Liver (tissue), 8 donors: ENCODE measurements at regions not wholly inside any gene's neighbourhood (a gene's known extent, or its start where the extent isn't known, plus 50 kb on each side); places are given as distances from the start of the nearest gene placed in this dataset.

Source experiments
- DNase-seq: peaks from one replicate; pipeline ENCODE4 v3.0.0-alpha.2; 2017; ENCODE audit warnings: low spot score
- H3K27ac ChIP-seq, 2 donors: one replicate each; pipeline ENCODE4 v1.7.0; 2013; ENCODE audit warnings: inconsistent platforms in 2 of 2, low read length in 2 of 2, control low read depth in 1 of 2, low read depth in 1 of 2, mild to moderate bottlenecking in 1 of 2
- H3K27me3 ChIP-seq, 4 donors: one replicate each; pipeline versions ENCODE4 v1.6.1 to v1.7.0; 2013; ENCODE audit warnings: low read length in 3 of 4, inconsistent platforms in 1 of 4, mild to moderate bottlenecking in 1 of 4, moderate library complexity in 1 of 4; ENCODE audit not compliant: control insufficient read depth in 4 of 4, insufficient read depth in 4 of 4
- H3K36me3 ChIP-seq, 4 donors: one replicate each; pipeline versions ENCODE4 v1.6.1 to v1.7.0; 2013; ENCODE audit warnings: low read length in 3 of 4, mild to moderate bottlenecking in 3 of 4, low read depth in 1 of 4, moderate library complexity in 1 of 4; ENCODE audit not compliant: control insufficient read depth in 4 of 4, insufficient read depth in 3 of 4
- H3K4me1 ChIP-seq, 4 donors: one replicate each; pipeline versions ENCODE4 v1.6.1 to v1.7.0; 2013; ENCODE audit warnings: low read length in 3 of 4, mild to moderate bottlenecking in 3 of 4, moderate library complexity in 1 of 4; ENCODE audit not compliant: control insufficient read depth in 4 of 4, insufficient read depth in 4 of 4
- H3K4me3 ChIP-seq, 3 donors: one replicate each; pipeline versions ENCODE4 v1.6.1 to v1.7.0; 2013; ENCODE audit warnings: low read length in 3 of 3, control low read depth in 1 of 3, low read depth in 1 of 3, mild to moderate bottlenecking in 1 of 3
- H3K9ac ChIP-seq, 2 donors: one replicate each; pipeline ENCODE4 v1.7.0; 2013; ENCODE audit warnings: low read length in 2 of 2, mild to moderate bottlenecking in 2 of 2, moderate library complexity in 2 of 2, control low read depth in 1 of 2, low read depth in 1 of 2
- H3K9me3 ChIP-seq, 4 donors: one replicate each; pipeline versions ENCODE4 v1.6.1 to v1.7.0; 2013; ENCODE audit warnings: low read length in 3 of 4; ENCODE audit not compliant: control insufficient read depth in 4 of 4
- EGR1 ChIP-seq, 2 donors: IDR thresholded peaks; 2 replicates each; pipeline ENCODE4 v1.6.1; 2016 to 2018; ENCODE audit warnings: antibody characterized with exemption in 2 of 2, low read depth in 2 of 2
- FOXA1 ChIP-seq: IDR thresholded peaks from 2 replicates; pipeline ENCODE4 v1.6.1; 2016; ENCODE audit warnings: antibody characterized with exemption
- HNF4A ChIP-seq, 2 donors: conservative IDR thresholded peaks; 2 replicates each; pipeline ENCODE4 v1.6.1; 2016; ENCODE audit warnings: antibody characterized with exemption in 2 of 2, mild to moderate bottlenecking in 2 of 2
- HNF4G ChIP-seq: IDR thresholded peaks from 2 replicates; pipeline ENCODE4 v1.6.1; 2016; ENCODE audit warnings: antibody characterized with exemption
- NR2F2 ChIP-seq: IDR thresholded peaks from 2 replicates; pipeline ENCODE4 v1.6.1; 2016; ENCODE audit warnings: antibody characterized with exemption
- RAD21 ChIP-seq, 2 donors: IDR thresholded peaks; 2 replicates each; pipeline ENCODE4 v1.6.1; 2016; ENCODE audit warnings: antibody characterized with exemption in 2 of 2, mild to moderate bottlenecking in 2 of 2
- RXRA ChIP-seq, 2 donors: IDR thresholded peaks; 2 replicates each; pipeline ENCODE4 v1.6.1; 2017 to 2018; ENCODE audit warnings: antibody characterized with exemption in 2 of 2, mild to moderate bottlenecking in 1 of 2
- SP1 ChIP-seq: IDR thresholded peaks from 2 replicates; pipeline ENCODE4 v1.6.1; 2018; ENCODE audit warnings: antibody characterized with exemption, mild to moderate bottlenecking
- TAF1 ChIP-seq: conservative IDR thresholded peaks from 2 replicates; pipeline ENCODE4 v1.6.1; 2016; ENCODE audit warnings: antibody characterized with exemption, mild to moderate bottlenecking
- YY1 ChIP-seq: IDR thresholded peaks from 2 replicates; pipeline ENCODE4 v1.6.1; 2016; ENCODE audit warnings: antibody characterized with exemption, mild to moderate bottlenecking
- WGBS: extraction: QIAGEN DNeasy Blood & Tissue Kit; methylation state at CpG from one replicate; pipeline ENCODE4 v1.1.7; 2013; 5-methylcytosine and 5-hydroxymethylcytosine counted together
- TF ChIP-seq, protein P1 (sequence below): IDR thresholded peaks from 2 replicates; pipeline ENCODE4 v1.6.1; 2016; ENCODE audit warnings: antibody characterized with exemption
- TF ChIP-seq, protein P2 (sequence below): IDR thresholded peaks from 2 replicates; pipeline ENCODE4 v1.6.1; 2016; ENCODE audit warnings: antibody characterized with exemption
- TF ChIP-seq, protein P3 (sequence below): fragments of 150-350 bp; IDR thresholded peaks from 2 replicates; pipeline ENCODE4 v1.5.1; 2017; ENCODE audit warnings: improper control_type of control experiment, low read depth, low read length; ENCODE audit not compliant: missing input control
- TF ChIP-seq, protein P4 (sequence below): IDR thresholded peaks from 2 replicates; pipeline ENCODE4 v1.6.1; 2016; ENCODE audit warnings: antibody characterized with exemption, mild to moderate bottlenecking
- TF ChIP-seq, protein P5 (sequence below): IDR thresholded peaks from 2 replicates; pipeline ENCODE4 v1.6.1; 2016; ENCODE audit warnings: antibody characterized with exemption
- donor health status: healthy.
- donor health status: healthy.
- donor health status: healthy.
- donor health status: healthy.
- donor health status: healthy.

DNA sequence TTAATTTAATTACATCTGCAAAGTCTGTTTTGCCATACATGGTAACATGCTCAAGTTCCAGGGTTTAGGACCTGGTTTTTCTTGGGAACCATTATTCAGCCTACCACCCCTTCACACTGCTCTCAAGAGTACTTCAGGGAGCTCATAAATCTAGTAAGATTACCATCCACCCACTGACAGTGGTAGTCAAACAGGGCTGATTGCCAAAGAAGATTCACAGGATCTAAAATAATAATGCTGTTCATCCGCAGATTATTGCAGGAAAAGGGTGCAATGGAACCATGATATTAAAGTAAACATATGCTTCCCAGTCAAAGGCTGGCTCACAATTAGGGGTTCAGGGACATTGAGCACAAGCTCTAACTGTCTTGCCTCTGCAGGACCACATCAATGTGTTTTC lies 148.0 kb upstream of the CYRIA start:
- no peak for TF ChIP-seq RXRA (IDR thresholded peaks at IDR 0.05)
- TF ChIP-seq SP1, result no peak
- no peak for TF ChIP-seq YY1
- TF ChIP-seq, protein P1, sequence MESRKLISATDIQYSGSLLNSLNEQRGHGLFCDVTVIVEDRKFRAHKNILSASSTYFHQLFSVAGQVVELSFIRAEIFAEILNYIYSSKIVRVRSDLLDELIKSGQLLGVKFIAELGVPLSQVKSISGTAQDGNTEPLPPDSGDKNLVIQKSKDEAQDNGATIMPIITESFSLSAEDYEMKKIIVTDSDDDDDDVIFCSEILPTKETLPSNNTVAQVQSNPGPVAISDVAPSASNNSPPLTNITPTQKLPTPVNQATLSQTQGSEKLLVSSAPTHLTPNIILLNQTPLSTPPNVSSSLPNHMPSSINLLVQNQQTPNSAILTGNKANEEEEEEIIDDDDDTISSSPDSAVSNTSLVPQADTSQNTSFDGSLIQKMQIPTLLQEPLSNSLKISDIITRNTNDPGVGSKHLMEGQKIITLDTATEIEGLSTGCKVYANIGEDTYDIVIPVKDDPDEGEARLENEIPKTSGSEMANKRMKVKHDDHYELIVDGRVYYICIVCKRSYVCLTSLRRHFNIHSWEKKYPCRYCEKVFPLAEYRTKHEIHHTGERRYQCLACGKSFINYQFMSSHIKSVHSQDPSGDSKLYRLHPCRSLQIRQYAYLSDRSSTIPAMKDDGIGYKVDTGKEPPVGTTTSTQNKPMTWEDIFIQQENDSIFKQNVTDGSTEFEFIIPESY, result no peak
- TF ChIP-seq FOXA1, result no peak
- TF ChIP-seq EGR1 (IDR thresholded peaks at IDR 0.05; ENCODE audit: low read depth in 2 of 2), result no peak
- TF ChIP-seq, protein P2, sequence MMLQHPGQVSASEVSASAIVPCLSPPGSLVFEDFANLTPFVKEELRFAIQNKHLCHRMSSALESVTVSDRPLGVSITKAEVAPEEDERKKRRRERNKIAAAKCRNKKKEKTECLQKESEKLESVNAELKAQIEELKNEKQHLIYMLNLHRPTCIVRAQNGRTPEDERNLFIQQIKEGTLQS, result no peak
- TF ChIP-seq HNF4G, result no peak
- no peak for TF ChIP-seq RAD21 (IDR thresholded peaks at IDR 0.05)
- TF ChIP-seq HNF4A (conservative IDR thresholded peaks at IDR 0.05), result no peak
- TF ChIP-seq TAF1, result no peak
- TF ChIP-seq, protein P3, sequence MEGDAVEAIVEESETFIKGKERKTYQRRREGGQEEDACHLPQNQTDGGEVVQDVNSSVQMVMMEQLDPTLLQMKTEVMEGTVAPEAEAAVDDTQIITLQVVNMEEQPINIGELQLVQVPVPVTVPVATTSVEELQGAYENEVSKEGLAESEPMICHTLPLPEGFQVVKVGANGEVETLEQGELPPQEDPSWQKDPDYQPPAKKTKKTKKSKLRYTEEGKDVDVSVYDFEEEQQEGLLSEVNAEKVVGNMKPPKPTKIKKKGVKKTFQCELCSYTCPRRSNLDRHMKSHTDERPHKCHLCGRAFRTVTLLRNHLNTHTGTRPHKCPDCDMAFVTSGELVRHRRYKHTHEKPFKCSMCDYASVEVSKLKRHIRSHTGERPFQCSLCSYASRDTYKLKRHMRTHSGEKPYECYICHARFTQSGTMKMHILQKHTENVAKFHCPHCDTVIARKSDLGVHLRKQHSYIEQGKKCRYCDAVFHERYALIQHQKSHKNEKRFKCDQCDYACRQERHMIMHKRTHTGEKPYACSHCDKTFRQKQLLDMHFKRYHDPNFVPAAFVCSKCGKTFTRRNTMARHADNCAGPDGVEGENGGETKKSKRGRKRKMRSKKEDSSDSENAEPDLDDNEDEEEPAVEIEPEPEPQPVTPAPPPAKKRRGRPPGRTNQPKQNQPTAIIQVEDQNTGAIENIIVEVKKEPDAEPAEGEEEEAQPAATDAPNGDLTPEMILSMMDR, result no peak
- TF ChIP-seq, protein P4, sequence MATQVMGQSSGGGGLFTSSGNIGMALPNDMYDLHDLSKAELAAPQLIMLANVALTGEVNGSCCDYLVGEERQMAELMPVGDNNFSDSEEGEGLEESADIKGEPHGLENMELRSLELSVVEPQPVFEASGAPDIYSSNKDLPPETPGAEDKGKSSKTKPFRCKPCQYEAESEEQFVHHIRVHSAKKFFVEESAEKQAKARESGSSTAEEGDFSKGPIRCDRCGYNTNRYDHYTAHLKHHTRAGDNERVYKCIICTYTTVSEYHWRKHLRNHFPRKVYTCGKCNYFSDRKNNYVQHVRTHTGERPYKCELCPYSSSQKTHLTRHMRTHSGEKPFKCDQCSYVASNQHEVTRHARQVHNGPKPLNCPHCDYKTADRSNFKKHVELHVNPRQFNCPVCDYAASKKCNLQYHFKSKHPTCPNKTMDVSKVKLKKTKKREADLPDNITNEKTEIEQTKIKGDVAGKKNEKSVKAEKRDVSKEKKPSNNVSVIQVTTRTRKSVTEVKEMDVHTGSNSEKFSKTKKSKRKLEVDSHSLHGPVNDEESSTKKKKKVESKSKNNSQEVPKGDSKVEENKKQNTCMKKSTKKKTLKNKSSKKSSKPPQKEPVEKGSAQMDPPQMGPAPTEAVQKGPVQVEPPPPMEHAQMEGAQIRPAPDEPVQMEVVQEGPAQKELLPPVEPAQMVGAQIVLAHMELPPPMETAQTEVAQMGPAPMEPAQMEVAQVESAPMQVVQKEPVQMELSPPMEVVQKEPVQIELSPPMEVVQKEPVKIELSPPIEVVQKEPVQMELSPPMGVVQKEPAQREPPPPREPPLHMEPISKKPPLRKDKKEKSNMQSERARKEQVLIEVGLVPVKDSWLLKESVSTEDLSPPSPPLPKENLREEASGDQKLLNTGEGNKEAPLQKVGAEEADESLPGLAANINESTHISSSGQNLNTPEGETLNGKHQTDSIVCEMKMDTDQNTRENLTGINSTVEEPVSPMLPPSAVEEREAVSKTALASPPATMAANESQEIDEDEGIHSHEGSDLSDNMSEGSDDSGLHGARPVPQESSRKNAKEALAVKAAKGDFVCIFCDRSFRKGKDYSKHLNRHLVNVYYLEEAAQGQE, result no peak
- TF ChIP-seq, protein P5, sequence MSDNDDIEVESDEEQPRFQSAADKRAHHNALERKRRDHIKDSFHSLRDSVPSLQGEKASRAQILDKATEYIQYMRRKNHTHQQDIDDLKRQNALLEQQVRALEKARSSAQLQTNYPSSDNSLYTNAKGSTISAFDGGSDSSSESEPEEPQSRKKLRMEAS, result no peak
- no peak for TF ChIP-seq NR2F2
- H3K27me3 ChIP-seq, result no peaks in the 10 kb centered on the region
- no peaks in the 10 kb centered on the region for H3K9me3 ChIP-seq
- DNase-seq, result no peak
- WGBS, result 96% methylated on average over 1 of the region's 1 CpG
- H3K9ac ChIP-seq, result no peak overlapping the region
- H3K4me3 ChIP-seq, result no peak overlapping the region
- H3K4me1 ChIP-seq, result peaks cover 0 to 21% (median 17%) of the 10 kb centered on the region in 4 donors
- no peaks in the 10 kb centered on the region for H3K36me3 ChIP-seq
- H3K27ac ChIP-seq, result no peak overlapping the region

- WGBS, result 93% methylated on average over 2 of the region's 2 CpGs
- Histone ChIP-seq H3K9me3 (no peaks in the 10 kb centered on the region), H3K27ac (no peak overlapping the region), H3K4me1 (no peaks in the 10 kb centered on the region), H3K4me3 (no peak overlapping the region), H3K36me3 (no peaks in the 10 kb centered on the region), H3K27me3 (no peaks in the 10 kb centered on the region), H3K9ac (no peak overlapping the region)
- DNase-seq, result no peak
- TF ChIP-seq, protein P4, result no peak
- TF ChIP-seq HNF4A (conservative IDR thresholded peaks at IDR 0.05) (no peak), TAF1 (no peak), NR2F2 (no peak), SP1 (no peak)
Measured at GRCh38 chr2:16798472-16798871, 132.8 kb upstream of the CYRIA start.
